Ammon's horn (tissue), 1 donor: ENCODE measurements at regions not wholly inside any gene's neighbourhood (a gene's known extent, or its start where the extent isn't known, plus 50 kb on each side); places are given as distances from the start of the nearest gene placed in this dataset.
"Not testable (repeated sequence)": the region's sequence is repeated elsewhere in the genome, so short reads cannot be mapped to it uniquely, and the experiment has no call there.

ENCODE experiments used
- DNase-seq: peaks from one replicate; pipeline ENCODE4 v3.0.0-alpha.2; 2016; ENCODE audit warnings: low spot score

DNA sequence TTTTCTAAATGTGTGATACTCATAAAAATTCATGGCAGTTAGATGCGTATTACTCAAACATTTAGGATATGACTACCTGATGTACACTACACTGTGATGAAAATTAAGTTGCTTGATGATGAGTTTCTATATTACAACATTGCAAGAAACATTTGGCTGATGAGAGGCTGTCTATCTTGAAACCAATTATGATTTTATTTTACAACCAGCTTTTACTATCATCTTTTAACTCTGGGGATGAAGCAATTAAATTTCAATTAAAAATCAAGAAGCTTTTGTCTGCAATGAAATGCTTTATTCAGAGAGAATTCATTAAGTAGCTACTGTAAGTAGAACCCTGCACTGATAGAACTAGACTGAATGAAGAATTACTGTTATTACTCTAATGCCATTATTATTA, 500.4 kb downstream of the KCTD16 start:
- DNase-seq: no peak

DNA sequence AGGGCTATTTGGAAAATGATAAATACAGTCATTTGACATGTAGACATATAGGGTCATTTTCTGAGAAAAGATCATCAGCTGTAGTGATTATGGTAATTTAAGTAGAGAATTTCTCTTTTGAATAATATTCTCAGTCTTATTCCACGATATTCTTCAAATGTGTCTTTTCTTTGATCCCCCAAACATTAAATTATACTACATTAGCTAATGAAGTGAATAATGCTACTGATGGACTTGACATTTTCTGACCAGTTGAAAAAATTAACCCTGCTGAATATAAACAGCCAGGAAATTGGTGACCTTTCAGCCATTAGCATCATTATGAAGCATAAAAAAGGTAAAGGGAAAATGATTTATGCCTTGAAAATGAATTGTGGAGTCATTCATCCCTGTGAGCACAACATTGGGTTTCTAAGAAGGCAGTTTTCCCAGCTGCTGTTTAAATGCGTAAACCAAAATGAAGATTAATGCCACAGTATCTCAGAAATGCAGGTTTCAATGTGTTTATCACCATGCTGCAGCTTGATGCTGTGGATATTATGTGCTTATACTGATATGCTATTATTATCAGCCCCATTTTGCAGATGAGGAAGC, 489.1 kb downstream of the KCTD16 start:
- DNase-seq: no peak

DNA sequence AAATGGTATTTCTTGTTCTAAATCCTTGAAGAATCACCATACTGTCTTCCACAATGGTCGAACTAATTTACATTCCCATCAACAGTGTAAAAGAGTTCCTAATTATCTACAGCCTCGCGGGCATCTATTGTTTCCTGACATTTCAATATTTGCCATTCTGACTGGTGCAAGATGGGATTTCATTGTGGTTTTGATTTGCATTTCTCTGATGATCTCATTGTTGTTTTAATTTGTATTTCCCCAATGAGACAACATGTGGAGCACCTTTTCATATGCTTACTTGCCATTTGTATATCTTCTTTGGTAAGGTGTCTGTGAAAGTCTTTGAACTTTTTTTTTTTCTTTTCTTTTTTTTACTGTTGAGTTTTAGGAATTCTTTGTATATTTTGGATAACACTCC, 473.6 kb downstream of the KCTD16 start:
- DNase-seq: no peak

DNA sequence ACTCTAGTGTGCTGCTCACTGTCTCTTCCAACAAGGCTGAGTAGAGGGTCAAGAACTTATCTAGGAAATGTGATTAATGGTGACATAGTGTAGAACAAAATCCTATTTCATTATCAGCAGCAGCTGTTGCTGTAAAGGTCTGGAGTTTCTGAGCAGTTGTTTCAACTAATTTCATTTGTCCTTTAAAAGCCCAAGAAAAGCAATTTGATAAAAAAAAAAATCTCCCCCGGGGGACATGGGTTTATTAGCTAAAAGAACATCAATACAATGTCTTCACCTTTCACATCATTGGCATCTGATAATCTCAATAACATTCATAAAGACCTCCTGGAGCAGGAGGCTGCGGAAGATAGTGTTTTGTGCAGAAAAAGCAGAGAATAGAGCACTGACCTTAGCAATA, 468.1 kb downstream of the KCTD16 start:
- no peak for DNase-seq

DNA sequence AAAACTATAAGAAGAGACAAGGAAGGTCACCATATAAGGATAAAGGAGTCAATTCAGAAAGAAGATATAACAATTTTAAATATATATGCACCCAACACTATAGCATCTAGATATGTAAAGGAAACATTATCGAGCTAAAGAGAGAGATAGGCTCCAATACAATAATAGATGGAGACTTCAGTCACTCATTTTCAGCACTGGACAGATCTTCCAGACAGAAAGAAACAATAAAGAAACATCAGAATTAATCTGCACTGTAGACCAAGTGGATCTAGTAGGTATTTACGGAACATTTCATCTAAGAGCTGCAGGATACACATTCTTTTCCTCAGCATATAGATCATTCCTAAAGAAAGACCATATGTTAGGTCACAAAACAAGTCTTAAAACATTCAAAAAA, 463.5 kb downstream of the KCTD16 start:
- no peak for DNase-seq

DNA sequence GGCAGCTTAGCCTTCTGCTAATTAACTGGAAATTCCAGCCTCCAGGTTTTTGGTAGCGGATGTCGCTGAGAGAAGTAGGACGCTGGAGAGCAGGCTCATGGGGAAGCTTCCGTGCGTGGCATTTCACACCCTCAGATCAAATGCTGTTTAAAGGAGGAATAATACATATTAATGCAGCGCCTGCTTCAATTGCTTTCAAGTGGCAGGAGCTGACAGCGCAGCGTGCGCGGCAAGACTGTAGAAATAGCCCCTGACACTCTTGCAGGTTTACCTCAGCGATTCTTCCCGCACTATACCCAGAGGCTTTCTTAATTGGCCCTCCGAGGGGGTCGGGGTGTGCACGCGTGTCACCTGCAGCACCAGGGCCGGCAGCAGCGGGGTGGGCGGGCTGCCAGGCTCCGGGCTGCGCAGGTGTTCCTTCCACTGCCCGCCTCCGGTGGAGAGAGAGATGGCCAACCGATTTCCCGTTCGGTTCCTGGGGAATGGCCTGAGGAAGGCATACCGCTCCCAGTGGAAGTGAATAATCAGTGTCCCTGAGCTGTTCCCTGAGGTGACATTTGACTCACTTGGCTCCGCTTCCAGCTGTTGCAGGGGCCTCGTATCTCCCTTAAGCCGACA, 427.9 kb downstream of the KCTD16 start:
- DNase-seq: peak; percentile 25

DNA sequence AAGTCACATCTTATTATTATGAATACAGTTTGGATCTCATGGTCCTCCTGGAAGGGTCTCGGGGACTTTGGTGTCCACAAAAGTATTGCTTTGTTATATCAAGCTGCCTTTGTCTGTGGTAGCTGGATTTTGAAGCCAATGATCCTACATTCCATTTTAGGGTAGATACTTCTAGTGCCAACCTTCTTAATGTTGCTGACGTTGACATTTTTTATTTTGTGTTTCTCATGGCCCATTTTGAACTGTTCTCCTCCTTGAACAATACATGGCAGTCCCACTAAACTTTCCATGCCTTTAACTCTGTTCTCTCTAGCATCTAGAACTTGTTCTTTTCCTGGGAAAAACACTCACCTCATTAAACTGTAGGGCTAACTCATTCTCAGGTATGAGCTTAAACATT, 425.8 kb downstream of the KCTD16 start:
- no peak for DNase-seq

DNA sequence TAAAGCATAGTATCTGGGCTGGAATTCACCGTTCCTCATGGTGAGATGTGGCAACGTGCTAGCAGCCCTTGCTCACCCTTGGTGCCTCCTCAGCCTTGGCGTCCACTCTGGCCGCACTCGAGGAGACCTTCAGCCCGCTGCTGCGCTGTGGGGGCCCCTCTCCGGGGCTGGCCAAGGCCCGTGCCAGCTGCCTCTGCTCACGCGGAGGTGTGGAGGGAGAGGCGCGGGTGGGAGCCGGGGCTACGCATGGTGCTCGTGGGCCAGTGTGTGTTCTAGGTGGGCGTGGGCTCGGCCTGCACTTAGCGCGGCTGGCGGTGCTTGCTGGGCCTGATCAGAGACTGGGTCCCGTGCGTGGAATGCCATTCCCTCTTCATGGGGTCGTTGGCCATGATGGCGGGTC, 424.2 kb downstream of the KCTD16 start:
- no peak for DNase-seq

DNA sequence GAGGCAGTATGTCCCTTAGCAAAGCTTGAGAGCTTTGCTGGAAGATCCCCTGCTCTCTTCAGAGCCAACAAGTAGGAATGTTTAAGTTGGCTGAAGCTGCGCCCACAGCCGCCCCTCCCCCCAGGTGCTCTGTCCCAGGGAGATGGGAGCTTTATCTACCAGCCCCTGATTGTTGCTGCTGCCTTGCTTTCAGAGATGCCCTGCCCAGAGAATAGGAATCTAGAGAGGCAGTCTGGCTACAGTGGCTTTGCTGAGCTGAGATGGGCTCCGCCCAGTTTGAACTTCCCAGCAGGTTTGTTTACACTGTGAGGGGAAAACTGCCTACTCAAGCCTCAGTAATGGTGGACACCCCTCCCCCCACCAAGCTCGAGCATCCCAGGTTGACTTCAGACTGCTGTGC, 423.6 kb downstream of the KCTD16 start:
- not testable (repeated sequence) for DNase-seq

DNA sequence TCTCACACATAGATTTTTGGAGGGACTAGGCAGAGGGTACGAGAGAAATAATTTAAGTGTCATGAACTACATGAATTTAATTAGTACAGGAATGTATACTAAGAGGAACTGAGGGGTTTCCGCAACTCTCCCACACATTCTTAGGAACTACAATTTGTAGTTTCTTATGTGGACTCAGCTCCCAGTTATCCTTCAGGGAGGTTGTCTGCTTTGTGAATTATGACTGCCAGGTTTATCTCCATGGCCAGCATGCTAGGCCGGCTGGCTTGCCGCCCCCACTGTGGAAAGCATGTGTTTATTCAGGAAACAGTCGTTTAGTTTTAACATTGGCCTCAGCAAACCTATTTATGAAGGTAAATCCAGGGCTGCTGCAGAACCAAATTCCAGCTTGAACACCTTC, 415.0 kb downstream of the KCTD16 start:
- DNase-seq: no peak

DNA sequence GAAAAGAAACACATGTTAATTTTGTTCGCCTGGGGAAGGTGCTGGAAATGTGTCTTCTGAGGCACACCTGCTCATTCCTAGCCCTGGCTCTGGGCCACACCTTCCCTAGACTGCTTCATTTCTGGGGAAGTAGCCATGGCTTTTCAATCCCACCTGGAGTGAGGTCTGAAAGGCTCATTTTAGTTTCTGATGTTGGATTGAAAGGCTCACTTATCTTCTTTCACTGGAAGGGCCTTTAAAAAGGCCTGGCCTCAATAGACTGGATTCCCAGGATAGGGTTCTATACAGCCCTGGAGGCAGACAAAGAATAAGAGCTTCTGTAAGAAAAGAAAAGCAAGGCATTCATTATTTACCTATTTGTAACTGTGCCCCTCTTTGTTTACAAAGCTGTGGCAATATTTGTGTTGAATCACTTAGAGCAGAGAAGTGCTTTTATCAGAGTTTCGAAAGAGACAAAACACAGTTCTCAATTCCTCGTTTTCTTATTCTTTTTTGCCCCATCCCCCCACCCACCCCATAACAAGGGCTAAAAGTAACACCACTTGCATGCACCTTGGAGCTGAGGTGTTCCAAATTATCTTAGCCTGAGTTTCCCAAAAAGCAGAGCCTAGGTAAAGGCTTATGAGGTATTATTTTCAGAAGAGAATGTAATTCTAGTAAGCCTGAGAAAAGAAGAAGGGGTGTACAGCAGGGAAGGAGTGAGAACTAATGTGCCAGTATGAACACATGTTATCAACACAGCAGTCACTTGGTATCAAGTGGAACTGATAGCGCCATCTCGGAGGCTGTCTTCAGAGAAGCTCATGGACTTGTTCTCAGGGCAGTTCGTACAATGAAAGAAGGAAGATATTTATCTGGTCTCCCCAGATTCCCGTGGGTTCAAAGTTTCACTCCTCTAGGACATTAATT, 413.1 kb downstream of the KCTD16 start:
- DNase-seq: no peak

DNA sequence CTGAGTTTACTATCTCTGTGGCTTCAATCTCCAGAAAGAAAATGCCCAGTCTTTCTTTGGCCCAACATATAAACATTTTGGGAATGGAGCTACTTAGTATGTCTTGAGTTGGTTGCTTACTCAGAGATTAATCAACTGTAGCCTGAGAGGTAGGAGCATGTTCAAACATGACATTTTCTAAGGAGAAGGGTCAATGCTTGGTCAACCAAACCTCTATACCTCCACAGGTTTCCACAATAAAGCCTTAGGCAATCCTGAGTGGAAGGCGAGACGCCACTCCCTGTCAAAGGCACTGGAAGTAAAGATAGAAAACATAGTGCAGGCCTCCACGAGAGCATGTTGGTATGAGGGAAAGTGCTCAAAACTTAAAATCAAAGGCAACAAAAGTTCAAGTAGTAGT, 411.4 kb downstream of the KCTD16 start:
- DNase-seq: no peak

DNA sequence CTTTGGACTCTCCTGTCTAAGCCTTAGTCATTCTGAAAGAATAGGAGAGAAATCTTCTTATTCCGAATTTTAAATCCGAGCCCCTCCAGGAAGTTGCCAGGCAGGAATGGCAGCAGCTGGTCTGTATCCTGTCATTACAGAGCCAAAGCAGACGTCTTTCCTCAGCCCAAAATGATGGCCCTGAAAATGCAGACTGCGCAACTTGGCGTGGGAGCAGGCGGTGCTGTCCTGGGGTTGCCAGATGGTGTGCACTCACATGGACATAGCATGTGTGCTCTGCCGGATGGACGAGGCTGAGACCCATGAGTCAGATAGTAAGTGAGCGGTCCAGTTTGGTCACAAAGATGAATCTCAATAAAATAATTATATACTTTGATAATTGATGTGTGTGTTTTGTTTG, 410.4 kb downstream of the KCTD16 start:
- no peak for DNase-seq

DNA sequence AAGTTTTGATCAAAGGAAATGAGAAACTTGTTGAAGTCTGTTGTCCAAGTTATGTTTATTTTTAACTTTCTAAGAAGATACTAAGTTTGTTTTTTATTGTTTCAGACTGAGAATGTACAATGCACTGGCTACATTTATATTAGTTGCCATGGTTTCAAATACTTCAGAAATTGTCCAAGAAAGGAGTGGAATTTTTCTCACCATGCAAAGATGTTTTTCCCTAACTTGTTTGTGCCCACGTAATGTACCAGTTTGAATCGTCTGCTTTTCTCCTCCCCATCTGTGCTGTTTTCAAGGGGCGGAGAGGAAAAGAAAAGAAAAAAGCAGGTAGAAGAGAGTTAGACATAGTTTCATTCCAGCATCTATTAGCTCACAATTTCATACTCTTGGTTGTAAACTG, 407.0 kb downstream of the KCTD16 start:
- DNase-seq: peak; percentile 9

DNA sequence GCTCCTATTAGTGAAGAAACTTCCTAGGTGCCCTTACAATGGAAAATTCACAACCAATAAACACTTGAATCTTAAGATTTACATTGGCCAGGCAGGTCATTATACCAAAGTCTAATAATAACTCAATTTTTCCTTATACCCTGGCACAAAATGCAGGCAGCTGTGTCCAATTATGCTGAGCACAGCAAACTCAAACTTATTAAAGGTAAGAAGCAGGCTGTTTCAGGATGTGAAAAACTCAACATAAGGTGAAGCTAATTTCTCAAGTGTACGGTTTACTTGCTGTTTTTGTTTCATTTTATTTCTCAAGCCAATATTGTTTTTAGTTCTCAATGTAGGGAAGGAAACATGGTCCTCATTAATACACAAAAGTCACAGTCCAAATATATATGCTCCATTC, 405.1 kb downstream of the KCTD16 start:
- no peak for DNase-seq

DNA sequence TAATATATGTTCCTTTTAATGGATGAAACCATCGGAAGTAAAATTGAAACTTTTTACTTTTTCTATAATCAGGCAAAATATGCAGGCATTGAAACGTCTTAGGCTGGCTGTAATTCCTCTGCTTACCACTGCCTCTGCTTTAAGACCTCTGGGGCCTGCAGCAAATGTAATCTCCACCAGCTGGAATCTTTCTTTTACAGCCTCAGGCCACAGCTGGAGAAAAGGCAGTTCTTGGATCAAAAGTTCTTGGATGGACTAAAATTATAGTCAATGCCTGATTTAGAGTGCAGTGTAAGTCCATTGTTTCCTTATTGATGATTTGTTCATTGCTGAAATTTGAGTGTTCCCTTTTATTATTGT, 396.7 kb downstream of the KCTD16 start:
- no peak for DNase-seq

DNA sequence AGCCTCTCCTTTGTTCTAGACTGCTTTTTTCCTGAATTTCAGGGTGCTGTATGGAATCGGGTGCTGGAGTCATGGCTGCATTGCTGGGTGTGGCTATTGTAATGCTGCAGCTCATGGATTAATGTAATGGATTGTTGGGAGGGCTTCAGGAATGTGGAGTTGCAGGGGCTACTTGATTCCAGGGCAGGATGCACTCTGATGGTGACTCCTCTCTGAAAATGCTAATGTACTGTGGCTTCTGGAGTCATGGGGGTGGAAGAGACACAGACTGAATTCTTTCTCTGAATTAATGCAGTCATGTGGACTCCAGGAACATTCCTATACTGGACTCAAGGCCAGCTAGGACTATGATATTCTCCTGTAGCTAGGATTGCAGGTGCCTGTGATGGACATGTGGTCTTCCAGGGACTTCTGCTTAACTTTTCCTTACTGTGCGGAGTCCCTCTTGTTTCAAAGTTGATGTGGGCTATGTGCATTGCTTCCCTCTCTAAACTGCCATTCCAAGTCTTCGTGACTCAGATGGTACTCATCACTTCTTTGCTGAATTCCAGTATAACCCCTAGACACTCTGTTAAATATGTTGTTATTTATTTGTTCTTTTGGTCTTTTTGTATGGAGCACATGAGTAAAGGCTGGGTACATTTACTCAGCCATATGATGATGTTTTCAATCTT, 396.2 kb downstream of the KCTD16 start:
- no peak for DNase-seq

DNA sequence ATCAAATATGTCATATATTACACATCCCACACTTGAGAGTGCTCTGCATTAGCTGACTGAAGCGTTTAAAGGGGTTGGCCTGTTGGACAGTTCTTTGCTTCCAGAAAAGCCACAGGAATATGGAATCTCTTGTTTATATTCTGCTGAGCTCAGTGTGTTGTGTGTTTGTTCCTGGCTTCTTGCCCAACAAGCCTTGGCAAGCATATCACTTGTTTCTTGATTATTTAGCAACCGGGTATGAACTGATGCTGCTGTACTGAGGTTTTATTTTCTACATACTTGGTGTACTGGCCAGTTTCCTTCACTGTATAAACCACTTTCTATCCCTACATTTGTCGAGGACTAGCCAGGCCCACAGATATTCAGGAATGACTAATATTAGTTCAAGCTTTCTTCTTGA, 378.9 kb downstream of the KCTD16 start:
- peak; percentile 75 for DNase-seq

DNA sequence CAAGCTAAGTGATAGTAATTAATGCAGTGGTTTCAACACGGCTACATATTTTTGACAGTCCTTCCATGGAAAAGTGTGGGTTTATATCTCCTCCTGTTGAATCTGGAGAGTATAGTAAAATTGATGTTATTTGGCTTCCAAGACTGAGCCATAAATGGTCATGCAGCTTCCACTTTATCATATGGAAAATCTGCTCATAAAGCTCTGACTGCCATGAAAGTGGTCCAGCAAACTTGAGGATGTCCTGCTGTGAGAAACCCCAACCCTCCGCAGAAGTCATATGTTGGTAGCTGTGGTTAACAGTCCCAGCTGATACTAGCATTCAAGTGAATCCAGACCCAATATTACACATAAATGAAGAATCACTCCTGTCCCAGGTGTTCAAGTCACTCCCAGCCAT, 378.3 kb downstream of the KCTD16 start:
- no peak for DNase-seq

DNA sequence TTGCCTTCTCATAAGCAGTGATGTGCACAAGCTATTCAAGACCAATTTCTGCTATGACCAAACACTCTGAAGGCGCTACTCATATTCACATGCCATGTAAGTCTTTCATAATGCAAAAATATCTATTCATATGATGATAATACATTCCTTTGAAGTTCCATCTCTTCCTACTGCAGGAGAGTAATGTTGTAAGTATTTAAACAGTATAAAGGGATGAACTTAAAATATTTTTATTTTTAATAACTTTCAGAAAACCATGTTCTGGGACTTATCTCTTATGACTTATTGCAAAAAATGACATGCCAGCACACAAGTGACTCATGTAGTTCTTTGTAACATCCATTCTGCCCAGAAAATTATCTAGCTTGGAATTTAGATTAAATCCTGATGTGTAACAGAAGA, 376.4 kb downstream of the KCTD16 start:
- DNase-seq: no peak

DNA sequence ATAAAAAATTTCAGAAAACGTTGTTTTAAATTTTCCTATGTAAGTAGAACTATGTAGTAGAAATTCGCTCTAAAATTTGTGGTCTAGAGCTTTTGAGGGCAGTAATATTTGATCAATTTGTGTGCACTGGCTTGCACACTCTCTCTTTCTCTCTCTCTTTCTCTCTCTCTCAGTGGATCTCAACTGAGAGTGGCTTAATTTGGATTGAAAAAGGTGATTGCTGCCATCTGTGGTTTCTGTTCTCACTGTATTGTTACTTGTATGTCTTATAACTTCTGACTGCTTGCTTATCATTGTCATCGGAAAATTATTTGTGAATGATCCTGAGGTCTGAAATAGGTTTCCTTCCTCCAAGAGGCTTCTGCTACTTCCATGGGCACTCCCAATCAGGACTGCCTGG, 368.2 kb downstream of the KCTD16 start:
- DNase-seq: no peak
